Right atrium auricular region (tissue), 2 donors: ENCODE measurements at regions not wholly inside any gene's neighbourhood (a gene's known extent, or its start where the extent isn't known, plus 50 kb on each side); places are given as distances from the start of the nearest gene placed in this dataset.

ENCODE experiments used
- DNase-seq: peaks from one replicate; pipeline ENCODE4 v3.0.0-alpha.2; 2019; ENCODE audit warnings: low spot score
- H3K27ac ChIP-seq, 2 donors: fragments of 200-600 bp; sonication (generic); 1 replicate in 1 of 2; 2 replicates in 1 of 2; pipeline ENCODE4 v1.5.1; 2016 to 2019
- H3K27me3 ChIP-seq, 2 donors: fragments of 200-600 bp; sonication (generic); one replicate each; pipeline versions ENCODE4 v1.5.1 to v1.6.0; 2017 to 2019
- H3K36me3 ChIP-seq: fragments of 200-600 bp; sonication (generic); one replicate; pipeline ENCODE4 v1.5.1; 2016
- H3K4me1 ChIP-seq, 2 donors: fragments of 200-600 bp; sonication (generic); one replicate each; pipeline versions ENCODE4 v1.5.1 to v1.6.0; 2017 to 2019
- H3K4me3 ChIP-seq, 2 donors: fragments of 200-600 bp; sonication (generic); 1 replicate in 1 of 2; 2 replicates in 1 of 2; pipeline ENCODE4 v1.5.1; 2017 to 2019; ENCODE audit warnings: mild to moderate bottlenecking in 1 of 2, moderate library complexity in 1 of 2
- H3K9me3 ChIP-seq, 2 donors: fragments of 200-600 bp; sonication (generic); one replicate each; pipeline ENCODE4 v1.5.1; 2019
- TF ChIP-seq, protein P1 (sequence below), 2 donors: fragments of 200-600 bp; sonication (generic); IDR thresholded peaks; one replicate each; pipeline ENCODE4 v1.5.1; 2019; ENCODE audit warnings: antibody characterized with exemption in 2 of 2

GRCh38 chr1:94709891-94710581 lies 110.1 kb upstream of the SLC44A3 start:
- no peak for DNase-seq
- no peak overlapping the region for H3K27ac ChIP-seq
- TF ChIP-seq, protein P1, sequence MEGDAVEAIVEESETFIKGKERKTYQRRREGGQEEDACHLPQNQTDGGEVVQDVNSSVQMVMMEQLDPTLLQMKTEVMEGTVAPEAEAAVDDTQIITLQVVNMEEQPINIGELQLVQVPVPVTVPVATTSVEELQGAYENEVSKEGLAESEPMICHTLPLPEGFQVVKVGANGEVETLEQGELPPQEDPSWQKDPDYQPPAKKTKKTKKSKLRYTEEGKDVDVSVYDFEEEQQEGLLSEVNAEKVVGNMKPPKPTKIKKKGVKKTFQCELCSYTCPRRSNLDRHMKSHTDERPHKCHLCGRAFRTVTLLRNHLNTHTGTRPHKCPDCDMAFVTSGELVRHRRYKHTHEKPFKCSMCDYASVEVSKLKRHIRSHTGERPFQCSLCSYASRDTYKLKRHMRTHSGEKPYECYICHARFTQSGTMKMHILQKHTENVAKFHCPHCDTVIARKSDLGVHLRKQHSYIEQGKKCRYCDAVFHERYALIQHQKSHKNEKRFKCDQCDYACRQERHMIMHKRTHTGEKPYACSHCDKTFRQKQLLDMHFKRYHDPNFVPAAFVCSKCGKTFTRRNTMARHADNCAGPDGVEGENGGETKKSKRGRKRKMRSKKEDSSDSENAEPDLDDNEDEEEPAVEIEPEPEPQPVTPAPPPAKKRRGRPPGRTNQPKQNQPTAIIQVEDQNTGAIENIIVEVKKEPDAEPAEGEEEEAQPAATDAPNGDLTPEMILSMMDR (IDR thresholded peaks at IDR 0.05), result no peak
- H3K4me1 ChIP-seq, result peaks cover 0 to 19% of the 10 kb centered on the region in 2 donors
- H3K27me3 ChIP-seq, result no peaks in the 10 kb centered on the region
- H3K36me3 ChIP-seq, result no peaks in the 10 kb centered on the region
- H3K4me3 ChIP-seq, result no peak overlapping the region
- H3K9me3 ChIP-seq, result no peaks in the 10 kb centered on the region

GRCh38 chr1:94708811-94709210 lies 111.3 kb upstream of the SLC44A3 start:
- Histone ChIP-seq H3K4me1 (peaks cover 0 to 14% of the 10 kb centered on the region in 2 donors), H3K27ac (no peak overlapping the region), H3K27me3 (no peaks in the 10 kb centered on the region), H3K9me3 (no peaks in the 10 kb centered on the region), H3K4me3 (no peak overlapping the region), H3K36me3 (no peaks in the 10 kb centered on the region)
- DNase-seq, result no peak
- TF ChIP-seq, protein P1 (IDR thresholded peaks at IDR 0.05), result no peak

- no peak for DNase-seq
- H3K36me3 ChIP-seq, result no peaks in the 10 kb centered on the region
- no peaks in the 10 kb centered on the region for H3K27me3 ChIP-seq
- no peak overlapping the region for H3K27ac ChIP-seq
- no peaks in the 10 kb centered on the region for H3K9me3 ChIP-seq
- no peak overlapping the region for H3K4me3 ChIP-seq
- TF ChIP-seq, protein P1 (IDR thresholded peaks at IDR 0.05), result no peak
- H3K4me1 ChIP-seq, result peaks cover 0 to 9% of the 10 kb centered on the region in 2 donors
These were observed 111.9 kb upstream of the SLC44A3 start for GRCh38 chr1:94708299-94708685.

GRCh38 chr1:94707321-94708298 lies 112.5 kb upstream of the SLC44A3 start:
- Histone ChIP-seq H3K4me1 (peaks cover 0 to 7% of the 10 kb centered on the region in 2 donors), H3K36me3 (no peaks in the 10 kb centered on the region), H3K27me3 (no peaks in the 10 kb centered on the region), H3K9me3 (no peaks in the 10 kb centered on the region), H3K4me3 (no peak overlapping the region), H3K27ac (no peak overlapping the region)
- DNase-seq, result peak; percentile 68
- TF ChIP-seq, protein P1 (IDR thresholded peaks at IDR 0.05), result no peak

- peak; percentile 69 for DNase-seq
- TF ChIP-seq, protein P1 (IDR thresholded peaks at IDR 0.05), result no peak
- no peak overlapping the region for H3K4me3 ChIP-seq
- no peaks in the 10 kb centered on the region for H3K9me3 ChIP-seq
- peak overlapping the region in 1 of 2 donors; percentile 21 for H3K27ac ChIP-seq
- no peaks in the 10 kb centered on the region for H3K36me3 ChIP-seq
- H3K4me1 ChIP-seq, result peaks cover 0 to 11% of the 10 kb centered on the region in 2 donors
- H3K27me3 ChIP-seq, result no peaks in the 10 kb centered on the region
These were observed 117.7 kb upstream of the SLC44A3 start for GRCh38 chr1:94702442-94702815.
